RWPE2 (cell line): ENCODE measurements at regions not wholly inside any gene's neighbourhood (a gene's known extent, or its start where the extent isn't known, plus 50 kb on each side); places are given as distances from the start of the nearest gene placed in this dataset.

ENCODE experiments used
- ATAC-seq: fragments of 200-7000 bp; cut with Tn5 transposase; 3 replicates; pipeline ENCODE4 v1.9.1; 2021; ENCODE audit warnings: low read depth
- DNase-seq: peaks from one replicate; pipeline ENCODE4 v3.0.0-alpha.2; 2020; ENCODE audit warnings: low spot score
- H3K27ac ChIP-seq: fragments of 450-650 bp; 2 replicates; pipeline ENCODE4 v1.5.1; 2017; ENCODE audit warnings: mild to moderate bottlenecking; ENCODE audit not compliant: poor library complexity, severe bottlenecking
- H3K27me3 ChIP-seq: fragments of 250-450 bp; sonication (Bioruptor Pico); 2 replicates; pipeline ENCODE4 v1.5.1; 2021; ENCODE audit warnings: mild to moderate bottlenecking, moderate library complexity; ENCODE audit not compliant: insufficient read depth, poor library complexity, severe bottlenecking
- H3K36me3 ChIP-seq: fragments of 250-450 bp; sonication (Bioruptor Pico); 2 replicates; pipeline ENCODE4 v1.5.1; 2020; ENCODE audit warnings: low read depth, mild to moderate bottlenecking, moderate library complexity
- H3K4me1 ChIP-seq: fragments of 250-450 bp; sonication (Bioruptor Pico); 2 replicates; pipeline ENCODE4 v1.5.1; 2021; ENCODE audit warnings: mild to moderate bottlenecking, moderate library complexity; ENCODE audit not compliant: insufficient read depth, poor library complexity, severe bottlenecking
- H3K4me3 ChIP-seq: fragments of 250-450 bp; sonication (Bioruptor Pico); 2 replicates; pipeline ENCODE4 v1.5.1; 2021; ENCODE audit warnings: mild to moderate bottlenecking, moderate library complexity; ENCODE audit not compliant: severe bottlenecking
- H3K9me3 ChIP-seq: fragments of 250-450 bp; sonication (Bioruptor Pico); 2 replicates; pipeline ENCODE4 v1.5.1; 2021; ENCODE audit warnings: mild to moderate bottlenecking, moderate library complexity; ENCODE audit not compliant: severe bottlenecking
- CTCF ChIP-seq: fragments of 450-650 bp; IDR thresholded peaks from one replicate; pipeline ENCODE4 v1.5.1; 2017; ENCODE audit warnings: mild to moderate bottlenecking, moderate library complexity; ENCODE audit not compliant: poor library complexity, severe bottlenecking

GRCh38 chr18:30616414-30616813 lies 426.1 kb downstream of the DSC3 start:
- no peak for ATAC-seq
- H3K9me3 ChIP-seq: no peaks in the 10 kb centered on the region
- H3K4me3 ChIP-seq: no peak overlapping the region
- DNase-seq: no peak
- H3K27ac ChIP-seq: no peak overlapping the region
- TF ChIP-seq CTCF: no peak
- no peaks in the 10 kb centered on the region for H3K27me3 ChIP-seq
- H3K36me3 ChIP-seq: no peaks in the 10 kb centered on the region
- H3K4me1 ChIP-seq: no peaks in the 10 kb centered on the region

- H3K9me3 ChIP-seq: no peaks in the 10 kb centered on the region
- no peaks in the 10 kb centered on the region for H3K27me3 ChIP-seq
- ATAC-seq: no peak
- TF ChIP-seq CTCF: no peak
- H3K36me3 ChIP-seq: no peaks in the 10 kb centered on the region
- no peak overlapping the region for H3K27ac ChIP-seq
- H3K4me3 ChIP-seq: no peak overlapping the region
- H3K4me1 ChIP-seq: no peaks in the 10 kb centered on the region
- no peak for DNase-seq
Observed at GRCh38 chr18:30613467-30613801, 429.1 kb downstream of the DSC3 start.

- H3K27me3 ChIP-seq: no peaks in the 10 kb centered on the region
- ATAC-seq: no peak
- H3K9me3 ChIP-seq: no peaks in the 10 kb centered on the region
- TF ChIP-seq CTCF: no peak
- DNase-seq: no peak
- no peak overlapping the region for H3K4me3 ChIP-seq
- H3K36me3 ChIP-seq: no peaks in the 10 kb centered on the region
- H3K27ac ChIP-seq: no peak overlapping the region
- no peaks in the 10 kb centered on the region for H3K4me1 ChIP-seq
Observed at GRCh38 chr18:30601541-30601940, 441.0 kb downstream of the DSC3 start.

GRCh38 chr18:30597202-30597601 lies 445.3 kb downstream of the DSC3 start:
- H3K9me3 ChIP-seq: no peaks in the 10 kb centered on the region
- H3K27ac ChIP-seq: no peak overlapping the region
- TF ChIP-seq CTCF: no peak
- H3K36me3 ChIP-seq: no peaks in the 10 kb centered on the region
- no peaks in the 10 kb centered on the region for H3K27me3 ChIP-seq
- no peaks in the 10 kb centered on the region for H3K4me1 ChIP-seq
- H3K4me3 ChIP-seq: no peak overlapping the region
- ATAC-seq (no peak), DNase-seq (no peak)

- Histone ChIP-seq H3K27me3 (no peaks in the 10 kb centered on the region), H3K27ac (no peak overlapping the region), H3K9me3 (no peaks in the 10 kb centered on the region), H3K36me3 (no peaks in the 10 kb centered on the region), H3K4me3 (no peak overlapping the region), H3K4me1 (no peaks in the 10 kb centered on the region)
- ATAC-seq: no peak
- DNase-seq: no peak
- no peak for TF ChIP-seq CTCF
Observed at GRCh38 chr18:30596635-30597034, 445.9 kb downstream of the DSC3 start.
